ENCODE measurements at regions not wholly inside any gene's neighbourhood (a gene's known extent, or its start where the extent isn't known, plus 50 kb on each side); places are given as distances from the start of the nearest gene placed in this dataset.

GRCh38 chr20:10843146-10843711 is 169.4 kb upstream of the JAG1 start:
- Histone ChIP-seq H3F3A (ENCODE audit: insufficient read depth, low read length, poor library complexity, severe bottlenecking) (no peaks in the 10 kb centered on the region), H3K9ac (ENCODE audit: low read length) (no peak overlapping the region), H2AFZ (ENCODE audit: low read depth, low read length) (no peak overlapping the region), H3K27me3 (ENCODE audit: insufficient read depth, low read depth, low read length) (no peaks in the 10 kb centered on the region), H3K4me2 (ENCODE audit: low read length) (no peak overlapping the region), H3K4me3 (ENCODE audit: low read length) (no peak overlapping the region), H3K36me3 (ENCODE audit: insufficient read depth, low read length) (no peaks in the 10 kb centered on the region), H3K9me2 (ENCODE audit: insufficient read depth, low read length) (no peaks in the 10 kb centered on the region), H3K9me3 (ENCODE audit: low read length) (peaks cover 6% of the 10 kb centered on the region), H4K20me1 (ENCODE audit: insufficient read depth) (no peaks in the 10 kb centered on the region), H3K79me2 (replicated peaks; ENCODE audit: insufficient read depth, low read length) (no peaks in the 10 kb centered on the region), H3K27ac (ENCODE audit: low read length) (no peak overlapping the region)
- no peak for TF ChIP-seq POLR2AphosphoS5 (IDR thresholded peaks at IDR 0.05)
- TF ChIP-seq RAD21 (conservative IDR thresholded peaks at IDR 0.05) = no peak
- TF ChIP-seq CTCF (IDR thresholded peaks at IDR 0.05; ENCODE audit: poor library complexity, severe bottlenecking) = no peak
- no peak for TF ChIP-seq SMC3 (conservative IDR thresholded peaks at IDR 0.05; ENCODE audit: poor library complexity)
- TF ChIP-seq EZH2 (IDR thresholded peaks at IDR 0.05; ENCODE audit: borderline replicate concordance, insufficient read depth, low read length, poor library complexity, severe bottlenecking) = no peak

- no peaks in the 10 kb centered on the region for H3K36me3 ChIP-seq (ENCODE audit: insufficient read depth, low read length)
- peaks cover 3% of the 10 kb centered on the region for H3K9me3 ChIP-seq (ENCODE audit: low read length)
- no peaks in the 10 kb centered on the region for H3K27me3 ChIP-seq (ENCODE audit: insufficient read depth, low read depth, low read length)
- H3K79me2 ChIP-seq (replicated peaks; ENCODE audit: insufficient read depth, low read length) = no peaks in the 10 kb centered on the region
- no peaks in the 10 kb centered on the region for H3F3A ChIP-seq (ENCODE audit: insufficient read depth, low read length, poor library complexity, severe bottlenecking)
- no peak overlapping the region for H2AFZ ChIP-seq (ENCODE audit: low read depth, low read length)
- TF ChIP-seq RAD21 (conservative IDR thresholded peaks at IDR 0.05) (no peak), TAF1 (IDR thresholded peaks at IDR 0.05; ENCODE audit: low read depth) (no peak), POLR2AphosphoS5 (IDR thresholded peaks at IDR 0.05) (no peak), EP300 (conservative IDR thresholded peaks at IDR 0.05; ENCODE audit: poor library complexity, severe bottlenecking) (no peak), CTCF (IDR thresholded peaks at IDR 0.05; ENCODE audit: poor library complexity, severe bottlenecking) (no peak), REST (IDR thresholded peaks at IDR 0.05; ENCODE audit: borderline replicate concordance) (no peak), SMC3 (conservative IDR thresholded peaks at IDR 0.05; ENCODE audit: poor library complexity) (no peak), MXI1 (conservative IDR thresholded peaks at IDR 0.05; ENCODE audit: poor library complexity, severe bottlenecking) (no peak), EZH2 (IDR thresholded peaks at IDR 0.05; ENCODE audit: borderline replicate concordance, insufficient read depth, low read length, poor library complexity, severe bottlenecking) (no peak)
- no peaks in the 10 kb centered on the region for H3K9me2 ChIP-seq (ENCODE audit: insufficient read depth, low read length)
- no peaks in the 10 kb centered on the region for H4K20me1 ChIP-seq (ENCODE audit: insufficient read depth)
- no peak overlapping the region for H3K9ac ChIP-seq (ENCODE audit: low read length)
- H3K4me2 ChIP-seq (ENCODE audit: low read length) = no peak overlapping the region
- no peak overlapping the region for H3K27ac ChIP-seq (ENCODE audit: low read length)
- no peak overlapping the region for H3K4me3 ChIP-seq (ENCODE audit: low read length)
Observed at GRCh38 chr20:10846766-10847165, 173.0 kb upstream of the JAG1 start.

All from neural cell (in vitro differentiated cells).